ENCODE measurements at regions not wholly inside any gene's neighbourhood (a gene's known extent, or its start where the extent isn't known, plus 50 kb on each side); places are given as distances from the start of the nearest gene placed in this dataset.
A peak's percentile ranks its signal among the peaks of the same experiment; 100 is the strongest.
"Not testable (repeated sequence)": the region's sequence is repeated elsewhere in the genome, so short reads cannot be mapped to it uniquely, and the experiment has no call there.

DNA sequence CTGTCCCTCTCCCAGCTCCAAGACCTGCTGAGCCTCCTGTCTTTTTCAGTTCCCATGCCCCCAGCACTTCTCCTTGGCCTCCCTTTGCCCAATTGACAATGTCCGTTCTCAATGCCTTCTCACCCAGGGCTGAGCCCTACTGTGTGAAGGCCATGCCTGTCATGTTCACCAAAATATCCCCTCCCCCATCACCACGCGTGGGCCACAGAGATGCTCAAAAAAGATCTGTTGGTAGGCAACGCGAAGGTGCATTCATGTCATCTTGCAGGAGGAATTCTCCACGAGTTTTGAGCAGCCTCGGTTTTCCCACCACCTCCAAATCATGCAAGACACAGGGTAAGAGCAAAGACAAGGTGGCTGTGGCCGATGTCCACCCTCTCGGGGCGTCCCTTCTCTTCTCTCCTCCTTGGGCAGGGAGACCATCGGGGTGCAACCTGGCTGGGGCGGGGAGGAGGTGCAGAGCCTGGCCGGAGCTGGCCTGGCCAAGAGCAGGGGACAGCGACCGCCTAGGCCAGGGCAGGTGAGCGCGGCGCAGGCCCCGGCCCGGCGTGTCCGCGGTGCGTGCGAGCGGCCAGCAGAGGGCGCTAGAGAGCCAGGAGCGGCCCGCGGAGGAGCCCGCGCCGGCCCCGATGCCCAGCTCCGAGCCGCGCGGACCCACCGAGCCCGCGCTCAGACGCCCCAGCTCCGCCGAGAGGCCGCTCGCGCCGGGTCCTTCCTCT is 56.3 kb upstream of the KRTAP5-11 start:
- not testable (repeated sequence) for H3K27ac ChIP-seq (ENCODE audit: low read depth in 2 of 2, low read length in 1 of 2); H3K9me3 ChIP-seq (ENCODE audit: control insufficient read depth in 2 of 2, insufficient read depth in 1 of 2, low read depth in 1 of 2, low read length in 1 of 2); H3K4me1 ChIP-seq (ENCODE audit: control insufficient read depth in 2 of 2, insufficient read depth in 2 of 2, low read length in 1 of 2); H3K27me3 ChIP-seq (ENCODE audit: control insufficient read depth in 1 of 2, insufficient read depth in 2 of 2, low read length in 2 of 2); H3K36me3 ChIP-seq (ENCODE audit: control insufficient read depth in 2 of 2, insufficient read depth in 2 of 2, low read length in 1 of 2)
- 10 to 14% methylated on average over 32 to 45 of the region's 48 CpGs for WGBS, 2 donors
- H3K4me3 ChIP-seq (ENCODE audit: low read depth in 1 of 2, low read length in 2 of 2) = peak overlapping the region; percentile 18 to 43

DNA sequence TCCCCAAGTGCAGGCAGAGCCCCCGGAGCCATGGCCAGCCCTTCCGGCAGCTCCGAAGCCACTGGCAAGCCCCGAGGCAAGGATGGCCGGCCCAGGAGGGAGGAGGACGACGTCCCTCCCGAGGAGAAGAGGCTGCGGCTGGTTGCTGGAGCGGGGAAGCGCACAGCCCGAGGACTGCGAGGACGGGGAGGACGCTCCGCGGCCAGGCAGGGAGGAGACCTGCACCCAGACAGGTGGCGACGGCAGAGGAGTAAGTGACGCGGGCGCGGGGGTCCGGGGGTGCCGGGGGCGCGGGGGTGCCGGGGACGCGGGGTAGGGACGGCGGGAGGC is 56.8 kb upstream of the KRTAP5-11 start:
- 1 to 2% methylated on average over 23 to 32 of the region's 32 CpGs for WGBS, 2 donors
- H3K4me1 ChIP-seq (ENCODE audit: control insufficient read depth in 2 of 2, insufficient read depth in 2 of 2, low read length in 1 of 2); H3K9me3 ChIP-seq (ENCODE audit: control insufficient read depth in 2 of 2, insufficient read depth in 1 of 2, low read depth in 1 of 2, low read length in 1 of 2); H3K27ac ChIP-seq (ENCODE audit: low read depth in 2 of 2, low read length in 1 of 2); H3K36me3 ChIP-seq (ENCODE audit: control insufficient read depth in 2 of 2, insufficient read depth in 2 of 2, low read length in 1 of 2); H3K27me3 ChIP-seq (ENCODE audit: control insufficient read depth in 1 of 2, insufficient read depth in 2 of 2, low read length in 2 of 2): not testable (repeated sequence)
- H3K4me3 ChIP-seq (ENCODE audit: low read depth in 1 of 2, low read length in 2 of 2) = peak overlapping the region; percentile 18 to 43

- H3K9me3 ChIP-seq (ENCODE audit: control insufficient read depth in 2 of 2, insufficient read depth in 1 of 2, low read depth in 1 of 2, low read length in 1 of 2); H3K27me3 ChIP-seq (ENCODE audit: control insufficient read depth in 1 of 2, insufficient read depth in 2 of 2, low read length in 2 of 2); H3K36me3 ChIP-seq (ENCODE audit: control insufficient read depth in 2 of 2, insufficient read depth in 2 of 2, low read length in 1 of 2); H3K4me3 ChIP-seq (ENCODE audit: low read depth in 1 of 2, low read length in 2 of 2); H3K27ac ChIP-seq (ENCODE audit: low read depth in 2 of 2, low read length in 1 of 2); H3K4me1 ChIP-seq (ENCODE audit: control insufficient read depth in 2 of 2, insufficient read depth in 2 of 2, low read length in 1 of 2): not testable (repeated sequence)
- 11% methylated on average over 13 of the region's 19 CpGs; no CpG with 5 or more reads in 1 of the 2 donors for WGBS, 2 donors
These were observed 57.2 kb upstream of the KRTAP5-11 start for GRCh38 chr11:71639916-71640315.

DNA sequence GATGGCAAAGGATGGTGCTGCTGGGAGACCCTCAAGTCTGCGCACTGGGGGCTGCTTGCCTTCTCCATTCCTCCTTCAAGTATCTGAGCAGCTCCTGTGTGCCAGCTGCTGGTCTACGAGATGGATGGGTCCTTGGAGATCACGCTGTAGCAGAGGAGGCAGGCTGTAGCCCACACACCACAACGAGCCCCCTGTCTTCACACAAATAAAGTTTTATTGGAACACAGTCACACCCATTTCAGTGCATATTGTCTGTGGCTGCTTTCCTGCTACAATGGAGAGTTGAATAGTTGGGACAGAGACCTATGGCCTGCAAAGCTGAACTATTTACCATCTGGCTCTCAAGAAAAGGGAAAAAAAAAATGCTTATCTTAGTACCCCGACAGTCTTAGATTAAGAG is 64.4 kb upstream of the KRTAP5-11 start:
- H3K36me3 ChIP-seq (ENCODE audit: control insufficient read depth in 2 of 2, insufficient read depth in 2 of 2, low read length in 1 of 2); H3K9me3 ChIP-seq (ENCODE audit: control insufficient read depth in 2 of 2, insufficient read depth in 1 of 2, low read depth in 1 of 2, low read length in 1 of 2); H3K27me3 ChIP-seq (ENCODE audit: control insufficient read depth in 1 of 2, insufficient read depth in 2 of 2, low read length in 2 of 2); H3K4me1 ChIP-seq (ENCODE audit: control insufficient read depth in 2 of 2, insufficient read depth in 2 of 2, low read length in 1 of 2); H3K4me3 ChIP-seq (ENCODE audit: low read depth in 1 of 2, low read length in 2 of 2); H3K27ac ChIP-seq (ENCODE audit: low read depth in 2 of 2, low read length in 1 of 2): not testable (repeated sequence)
- WGBS, 2 donors = 70 to 71% methylated on average over 5 of the region's 5 CpGs

GRCh38 chr11:71652998-71653397 is 70.3 kb upstream of the KRTAP5-11 start:
- H3K4me3 ChIP-seq (ENCODE audit: low read depth in 1 of 2, low read length in 2 of 2); H3K36me3 ChIP-seq (ENCODE audit: control insufficient read depth in 2 of 2, insufficient read depth in 2 of 2, low read length in 1 of 2); H3K9me3 ChIP-seq (ENCODE audit: control insufficient read depth in 2 of 2, insufficient read depth in 1 of 2, low read depth in 1 of 2, low read length in 1 of 2); H3K4me1 ChIP-seq (ENCODE audit: control insufficient read depth in 2 of 2, insufficient read depth in 2 of 2, low read length in 1 of 2); H3K27ac ChIP-seq (ENCODE audit: low read depth in 2 of 2, low read length in 1 of 2); H3K27me3 ChIP-seq (ENCODE audit: control insufficient read depth in 1 of 2, insufficient read depth in 2 of 2, low read length in 2 of 2): not testable (repeated sequence)
- 82 to 89% methylated on average over 5 of the region's 5 CpGs for WGBS, 2 donors

DNA sequence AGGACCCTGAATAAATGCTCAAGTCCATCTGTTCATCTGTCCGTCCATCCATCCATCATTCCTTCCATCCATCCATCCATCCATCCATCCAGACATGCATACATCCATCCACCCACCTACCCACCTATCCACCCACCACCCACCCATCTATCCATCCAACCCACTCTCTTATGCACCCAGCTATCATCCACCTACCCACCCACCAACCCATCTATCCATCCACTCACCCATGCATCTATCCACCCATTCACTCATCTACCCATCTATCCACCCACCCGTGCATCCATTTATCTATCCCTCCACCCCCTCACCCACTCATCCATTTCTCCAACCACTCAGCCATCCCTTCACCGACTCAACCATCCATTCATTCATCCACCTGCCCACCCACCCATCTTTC is 71.7 kb upstream of the KRTAP5-11 start:
- not testable (repeated sequence) for H3K27me3 ChIP-seq (ENCODE audit: control insufficient read depth in 1 of 2, insufficient read depth in 2 of 2, low read length in 2 of 2); H3K36me3 ChIP-seq (ENCODE audit: control insufficient read depth in 2 of 2, insufficient read depth in 2 of 2, low read length in 1 of 2)
- 84 to 93% methylated on average over 3 of the region's 3 CpGs for WGBS, 2 donors

GRCh38 chr11:71655041-71655440 is 72.4 kb upstream of the KRTAP5-11 start:
- H3K4me1 ChIP-seq (ENCODE audit: control insufficient read depth in 2 of 2, insufficient read depth in 2 of 2, low read length in 1 of 2); H3K27me3 ChIP-seq (ENCODE audit: control insufficient read depth in 1 of 2, insufficient read depth in 2 of 2, low read length in 2 of 2); H3K4me3 ChIP-seq (ENCODE audit: low read depth in 1 of 2, low read length in 2 of 2); H3K27ac ChIP-seq (ENCODE audit: low read depth in 2 of 2, low read length in 1 of 2); H3K9me3 ChIP-seq (ENCODE audit: control insufficient read depth in 2 of 2, insufficient read depth in 1 of 2, low read depth in 1 of 2, low read length in 1 of 2); H3K36me3 ChIP-seq (ENCODE audit: control insufficient read depth in 2 of 2, insufficient read depth in 2 of 2, low read length in 1 of 2): not testable (repeated sequence)
- WGBS, 2 donors = 57 to 63% methylated on average over 6 to 7 of the region's 7 CpGs

More for the DNA sequence above, 71.7 kb upstream of the KRTAP5-11 start:
- H3K4me3 ChIP-seq (ENCODE audit: low read depth in 1 of 2, low read length in 2 of 2); H3K9me3 ChIP-seq (ENCODE audit: control insufficient read depth in 2 of 2, insufficient read depth in 1 of 2, low read depth in 1 of 2, low read length in 1 of 2); H3K4me1 ChIP-seq (ENCODE audit: control insufficient read depth in 2 of 2, insufficient read depth in 2 of 2, low read length in 1 of 2); H3K27ac ChIP-seq (ENCODE audit: low read depth in 2 of 2, low read length in 1 of 2): not testable (repeated sequence)

DNA sequence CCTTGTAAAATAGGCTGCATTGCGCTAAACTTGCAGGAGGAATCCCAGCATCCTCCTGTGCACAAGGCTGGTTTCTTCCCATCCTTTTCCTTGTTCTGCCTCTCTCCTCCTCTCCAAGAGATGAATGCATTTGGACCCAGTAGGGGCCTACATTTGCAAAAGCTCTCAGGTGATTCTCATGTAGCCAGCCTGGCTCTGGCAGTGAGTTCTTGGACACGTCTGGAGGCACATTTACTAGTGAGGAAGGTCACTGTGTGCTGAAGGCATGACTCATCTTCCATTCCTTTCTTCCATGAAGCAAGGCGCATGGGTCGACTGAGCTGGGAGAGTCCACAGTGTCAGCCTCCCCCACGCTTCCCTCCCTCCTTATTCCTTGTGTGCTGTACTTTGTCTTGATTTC is 73.8 kb upstream of the KRTAP5-11 start:
- H3K4me3 ChIP-seq (ENCODE audit: low read depth in 1 of 2, low read length in 2 of 2); H3K9me3 ChIP-seq (ENCODE audit: control insufficient read depth in 2 of 2, insufficient read depth in 1 of 2, low read depth in 1 of 2, low read length in 1 of 2); H3K36me3 ChIP-seq (ENCODE audit: control insufficient read depth in 2 of 2, insufficient read depth in 2 of 2, low read length in 1 of 2); H3K4me1 ChIP-seq (ENCODE audit: control insufficient read depth in 2 of 2, insufficient read depth in 2 of 2, low read length in 1 of 2); H3K27ac ChIP-seq (ENCODE audit: low read depth in 2 of 2, low read length in 1 of 2); H3K27me3 ChIP-seq (ENCODE audit: control insufficient read depth in 1 of 2, insufficient read depth in 2 of 2, low read length in 2 of 2): not testable (repeated sequence)
- WGBS, 2 donors = 48 to 50% methylated on average over 3 to 4 of the region's 5 CpGs

GRCh38 chr11:71664941-71665340 is 82.3 kb upstream of the KRTAP5-11 start:
- H3K36me3 ChIP-seq (ENCODE audit: control insufficient read depth in 2 of 2, insufficient read depth in 2 of 2, low read length in 1 of 2); H3K27ac ChIP-seq (ENCODE audit: low read depth in 2 of 2, low read length in 1 of 2); H3K4me3 ChIP-seq (ENCODE audit: low read depth in 1 of 2, low read length in 2 of 2); H3K9me3 ChIP-seq (ENCODE audit: control insufficient read depth in 2 of 2, insufficient read depth in 1 of 2, low read depth in 1 of 2, low read length in 1 of 2); H3K4me1 ChIP-seq (ENCODE audit: control insufficient read depth in 2 of 2, insufficient read depth in 2 of 2, low read length in 1 of 2); H3K27me3 ChIP-seq (ENCODE audit: control insufficient read depth in 1 of 2, insufficient read depth in 2 of 2, low read length in 2 of 2): not testable (repeated sequence)
- 26 to 30% methylated on average over 2 to 3 of the region's 3 CpGs for WGBS, 2 donors

GRCh38 chr11:71698110-71698509 is 115.4 kb upstream of the KRTAP5-11 start:
- not testable (repeated sequence) for H3K36me3 ChIP-seq (ENCODE audit: control insufficient read depth in 2 of 2, insufficient read depth in 2 of 2, low read length in 1 of 2); H3K4me3 ChIP-seq (ENCODE audit: low read depth in 1 of 2, low read length in 2 of 2); H3K27me3 ChIP-seq (ENCODE audit: control insufficient read depth in 1 of 2, insufficient read depth in 2 of 2, low read length in 2 of 2); H3K4me1 ChIP-seq (ENCODE audit: control insufficient read depth in 2 of 2, insufficient read depth in 2 of 2, low read length in 1 of 2); H3K27ac ChIP-seq (ENCODE audit: low read depth in 2 of 2, low read length in 1 of 2); H3K9me3 ChIP-seq (ENCODE audit: control insufficient read depth in 2 of 2, insufficient read depth in 1 of 2, low read depth in 1 of 2, low read length in 1 of 2)

All from esophagus (tissue), 2 donors.